ENCODE measurements at regions not wholly inside any gene's neighbourhood (a gene's known extent, or its start where the extent isn't known, plus 50 kb on each side); places are given as distances from the start of the nearest gene placed in this dataset.

DNA sequence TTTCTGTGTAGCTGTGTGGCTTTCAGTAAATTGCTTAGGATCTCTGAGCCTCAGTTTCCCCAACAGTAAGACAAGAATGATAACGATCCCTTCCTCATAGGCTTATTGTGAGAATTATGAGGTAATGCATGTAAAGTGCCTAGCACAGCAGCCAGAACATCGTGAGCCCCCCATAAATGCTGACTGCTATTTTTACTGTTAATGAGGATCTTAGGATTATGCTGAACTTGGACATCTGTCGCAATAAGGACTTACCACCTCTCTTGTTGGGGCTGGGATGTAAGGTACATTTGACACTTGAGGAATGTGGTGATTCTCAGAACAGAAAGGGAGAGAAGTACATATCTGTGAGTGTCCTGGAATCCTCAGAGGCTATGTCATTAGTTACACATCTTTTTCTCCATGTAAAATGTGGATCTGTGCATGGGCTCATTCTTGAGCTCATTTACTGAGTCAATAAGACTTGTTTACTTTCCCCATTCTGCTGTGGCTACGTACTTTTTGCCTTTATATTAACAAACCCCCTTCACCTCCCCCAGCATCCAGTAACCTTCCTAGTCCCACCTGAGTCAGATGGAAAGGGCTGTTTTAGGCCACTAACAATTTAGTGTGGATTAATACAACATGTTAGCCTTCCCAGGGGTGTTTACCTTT lies 64.4 kb upstream of the PLEKHG1 start:
- POLR2A ChIA-PET = no interaction called here
- peaks cover 0 to 8% (median 3%) of the 10 kb centered on the region in 4 experiments for H3K27me3 ChIP-seq (replicated peaks in 1 of 4; ENCODE audit: control extremely low read depth in 1 of 4, control insufficient read depth in 3 of 4, insufficient read depth in 4 of 4, low read length in 3 of 4)
- DNase-seq (no peak), ATAC-seq (ENCODE audit: low read depth) (no peak)
- no CpG with 5 or more reads among the region's 4 CpGs for WGBS (ENCODE audit: insufficient coverage)
- Mint-ChIP-seq H3K4me1 (no peaks in the 10 kb centered on the region), H3K4me3 (no peak overlapping the region), H3K27ac (no peak overlapping the region), H3K27me3 (peaks cover 17% of the 10 kb centered on the region), H3K9me3 (ENCODE audit: insufficient read depth) (no peaks in the 10 kb centered on the region)
- H3K9ac ChIP-seq (ENCODE audit: low read length) = no peak overlapping the region
- H3K4me2 ChIP-seq (replicated peaks; ENCODE audit: low read depth, low read length, poor library complexity, severe bottlenecking) = no peak overlapping the region
- no peak overlapping the region for H2AFZ ChIP-seq (ENCODE audit: insufficient read depth, low read depth, low read length, poor library complexity, severe bottlenecking)
- intact Hi-C loops (cut with micrococcal nuclease) = loop anchor here (5.0 kb wide), 1 partner anchor 62 kb away; the partner anchor contains the start of gene PLEKHG1
- H3K36me3 ChIP-seq (replicated peaks in 1 of 2; ENCODE audit: control extremely low read depth in 1 of 2, control insufficient read depth in 1 of 2, extremely low read depth in 1 of 2, insufficient read depth in 2 of 2, low read length in 1 of 2) = no peaks in the 10 kb centered on the region
- no peak overlapping the region for H3K4me3 ChIP-seq (ENCODE audit: control extremely low read depth in 1 of 5, extremely low read depth in 1 of 5, insufficient read depth in 1 of 5, low read depth in 2 of 5, low read length in 4 of 5)
- H3K9me3 ChIP-seq (ENCODE audit: control extremely low read depth in 1 of 3, control insufficient read depth in 2 of 3, insufficient read depth in 1 of 3, low read length in 2 of 3) = no peaks in the 10 kb centered on the region
- CTCF ChIA-PET = no interaction called here
- no peak overlapping the region for H3K27ac ChIP-seq (ENCODE audit: low read length in 2 of 2)
- no peaks in the 10 kb centered on the region for H3K79me2 ChIP-seq (ENCODE audit: control insufficient read depth, insufficient read depth, low read length)
- no peaks in the 10 kb centered on the region for H4K20me1 ChIP-seq (ENCODE audit: control insufficient read depth, insufficient read depth, low read length, poor library complexity, severe bottlenecking)
- TF ChIP-seq, protein P1, sequence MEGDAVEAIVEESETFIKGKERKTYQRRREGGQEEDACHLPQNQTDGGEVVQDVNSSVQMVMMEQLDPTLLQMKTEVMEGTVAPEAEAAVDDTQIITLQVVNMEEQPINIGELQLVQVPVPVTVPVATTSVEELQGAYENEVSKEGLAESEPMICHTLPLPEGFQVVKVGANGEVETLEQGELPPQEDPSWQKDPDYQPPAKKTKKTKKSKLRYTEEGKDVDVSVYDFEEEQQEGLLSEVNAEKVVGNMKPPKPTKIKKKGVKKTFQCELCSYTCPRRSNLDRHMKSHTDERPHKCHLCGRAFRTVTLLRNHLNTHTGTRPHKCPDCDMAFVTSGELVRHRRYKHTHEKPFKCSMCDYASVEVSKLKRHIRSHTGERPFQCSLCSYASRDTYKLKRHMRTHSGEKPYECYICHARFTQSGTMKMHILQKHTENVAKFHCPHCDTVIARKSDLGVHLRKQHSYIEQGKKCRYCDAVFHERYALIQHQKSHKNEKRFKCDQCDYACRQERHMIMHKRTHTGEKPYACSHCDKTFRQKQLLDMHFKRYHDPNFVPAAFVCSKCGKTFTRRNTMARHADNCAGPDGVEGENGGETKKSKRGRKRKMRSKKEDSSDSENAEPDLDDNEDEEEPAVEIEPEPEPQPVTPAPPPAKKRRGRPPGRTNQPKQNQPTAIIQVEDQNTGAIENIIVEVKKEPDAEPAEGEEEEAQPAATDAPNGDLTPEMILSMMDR (IDR thresholded peaks at IDR 0.05) = no peak
- TF ChIP-seq EZH2 (IDR thresholded peaks at IDR 0.05; ENCODE audit: borderline replicate concordance, insufficient read depth, low read depth, low read length, poor library complexity, severe bottlenecking) = no peak
- no peaks in the 10 kb centered on the region for H3K4me1 ChIP-seq (ENCODE audit: control insufficient read depth in 2 of 2, insufficient read depth in 2 of 2, low read length in 2 of 2)

DNA sequence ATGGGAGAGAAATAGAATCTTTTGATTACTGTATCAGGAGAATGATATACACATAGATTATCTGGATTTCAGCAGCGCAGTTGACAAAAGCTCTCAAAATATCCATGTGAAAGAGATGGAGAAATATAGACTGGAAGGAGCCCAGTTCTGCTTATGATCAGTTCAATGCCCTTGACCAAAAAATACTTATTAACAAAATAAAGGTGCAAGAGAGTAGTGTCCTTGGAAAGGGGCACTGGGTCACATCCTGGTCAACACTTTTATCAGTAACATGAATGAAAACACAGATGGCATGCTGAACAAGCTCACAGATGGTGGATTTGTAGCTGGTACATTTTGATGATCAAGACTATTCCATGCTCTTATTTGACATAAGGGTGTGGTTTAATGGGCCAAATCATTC lies 63.9 kb upstream of the PLEKHG1 start:
- ChIA-PET CTCF (no interaction called here), POLR2A (no interaction called here)
- ATAC-seq (ENCODE audit: low read depth) = no peak
- intact Hi-C loops (cut with micrococcal nuclease) = loop anchor here (5.0 kb wide), 1 partner anchor 61 kb away; the partner anchor contains the start of gene PLEKHG1
- H3K4me3 ChIP-seq (ENCODE audit: control extremely low read depth in 1 of 5, extremely low read depth in 1 of 5, insufficient read depth in 1 of 5, low read depth in 2 of 5, low read length in 4 of 5) = no peak overlapping the region
- H3K4me2 ChIP-seq (replicated peaks; ENCODE audit: low read depth, low read length, poor library complexity, severe bottlenecking) = no peak overlapping the region
- H3K4me1 ChIP-seq (ENCODE audit: control insufficient read depth in 2 of 2, insufficient read depth in 2 of 2, low read length in 2 of 2) = no peaks in the 10 kb centered on the region
- peaks cover 0 to 11% (median 3%) of the 10 kb centered on the region in 4 experiments for H3K27me3 ChIP-seq (replicated peaks in 1 of 4; ENCODE audit: control extremely low read depth in 1 of 4, control insufficient read depth in 3 of 4, insufficient read depth in 4 of 4, low read length in 3 of 4)
- no peak for DNase-seq
- H2AFZ ChIP-seq (ENCODE audit: insufficient read depth, low read depth, low read length, poor library complexity, severe bottlenecking) = no peak overlapping the region
- Mint-ChIP-seq H3K27me3 (peaks cover 17% of the 10 kb centered on the region), H3K4me3 (no peak overlapping the region), H3K4me1 (no peaks in the 10 kb centered on the region), H3K27ac (no peak overlapping the region), H3K9me3 (ENCODE audit: insufficient read depth) (no peaks in the 10 kb centered on the region)
- H4K20me1 ChIP-seq (ENCODE audit: control insufficient read depth, insufficient read depth, low read length, poor library complexity, severe bottlenecking) = no peaks in the 10 kb centered on the region
- H3K79me2 ChIP-seq (ENCODE audit: control insufficient read depth, insufficient read depth, low read length) = no peaks in the 10 kb centered on the region
- no peak overlapping the region for H3K27ac ChIP-seq (ENCODE audit: low read length in 2 of 2)
- H3K9ac ChIP-seq (ENCODE audit: low read length) = no peak overlapping the region
- H3K9me3 ChIP-seq (ENCODE audit: control extremely low read depth in 1 of 3, control insufficient read depth in 2 of 3, insufficient read depth in 1 of 3, low read length in 2 of 3) = no peaks in the 10 kb centered on the region
- H3K36me3 ChIP-seq (replicated peaks in 1 of 2; ENCODE audit: control extremely low read depth in 1 of 2, control insufficient read depth in 1 of 2, extremely low read depth in 1 of 2, insufficient read depth in 2 of 2, low read length in 1 of 2) = no peaks in the 10 kb centered on the region
- no CpG with 5 or more reads among the region's 1 CpG for WGBS (ENCODE audit: insufficient coverage)
- TF ChIP-seq, protein P1 (IDR thresholded peaks at IDR 0.05) = no peak
- no peak for TF ChIP-seq EZH2 (IDR thresholded peaks at IDR 0.05; ENCODE audit: borderline replicate concordance, insufficient read depth, low read depth, low read length, poor library complexity, severe bottlenecking)

All from B cell (primary cell).